AG09319 (cell line): ENCODE measurements at regions not wholly inside any gene's neighbourhood (a gene's known extent, or its start where the extent isn't known, plus 50 kb on each side); places are given as distances from the start of the nearest gene placed in this dataset.

Source experiments
- DNase-seq: peaks from one replicate; pipeline ENCODE4 v3.0.0-alpha.2; 2010; ENCODE audit warnings: low read depth; ENCODE audit errors: extremely low read depth
- CTCF ChIP-seq: IDR thresholded peaks from 2 replicates; pipeline ENCODE4 v1.5.1; 2011; ENCODE audit warnings: low read depth, mild to moderate bottlenecking, inconsistent platforms, low read length, moderate library complexity

- no peak for TF ChIP-seq CTCF
- no peak for DNase-seq
Observed at GRCh38 chr12:76265424-76266180, 82.6 kb downstream of the BBS10 start.

GRCh38 chr12:76264611-76265012 is 83.6 kb downstream of the BBS10 start:
- TF ChIP-seq CTCF = no peak
- DNase-seq = no peak

GRCh38 chr12:76263696-76264095 is 84.5 kb downstream of the BBS10 start:
- no peak for TF ChIP-seq CTCF
- no peak for DNase-seq

- no peak for TF ChIP-seq CTCF
- DNase-seq = peak; percentile 15
Observed at GRCh38 chr12:76260390-76260748, 87.8 kb downstream of the BBS10 start.

GRCh38 chr12:76259660-76260389 is 88.4 kb downstream of the BBS10 start:
- peak; percentile 53 for DNase-seq
- no peak for TF ChIP-seq CTCF

- TF ChIP-seq CTCF = no peak
- DNase-seq = no peak
Observed at GRCh38 chr12:76259106-76259505, 89.1 kb downstream of the BBS10 start.

- no peak for TF ChIP-seq CTCF
- DNase-seq = no peak
Observed at GRCh38 chr12:76256904-76257303, 91.3 kb downstream of the BBS10 start.
